ENCODE measurements at regions not wholly inside any gene's neighbourhood (a gene's known extent, or its start where the extent isn't known, plus 50 kb on each side); places are given as distances from the start of the nearest gene placed in this dataset.

DNA sequence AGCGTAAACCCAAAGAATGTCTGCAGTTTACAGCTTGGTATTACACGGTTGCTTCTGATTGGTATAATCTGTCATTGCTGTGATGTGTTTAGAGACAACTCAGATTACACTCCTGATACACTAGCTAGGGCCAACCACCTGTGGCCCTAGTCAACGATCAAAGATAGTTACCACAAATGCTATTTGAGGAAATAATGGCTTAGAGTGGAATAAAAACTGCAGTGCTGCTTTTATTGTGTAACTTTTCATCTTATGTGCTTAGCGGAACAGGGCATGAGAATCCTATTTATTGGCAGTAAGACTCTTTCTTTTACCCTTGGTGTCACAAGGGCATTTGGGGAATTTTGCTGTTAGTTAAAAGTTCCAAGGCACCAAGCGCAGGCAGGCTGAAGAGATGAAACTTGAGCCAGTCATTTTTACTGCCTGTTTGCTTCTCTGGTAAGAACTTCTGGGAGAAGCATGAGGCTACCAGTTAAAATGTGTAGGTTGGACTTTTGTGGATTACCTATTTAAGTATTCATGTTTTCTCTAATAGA, 363.3 kb downstream of the KCNRG start:
- TF ChIP-seq, protein P1, sequence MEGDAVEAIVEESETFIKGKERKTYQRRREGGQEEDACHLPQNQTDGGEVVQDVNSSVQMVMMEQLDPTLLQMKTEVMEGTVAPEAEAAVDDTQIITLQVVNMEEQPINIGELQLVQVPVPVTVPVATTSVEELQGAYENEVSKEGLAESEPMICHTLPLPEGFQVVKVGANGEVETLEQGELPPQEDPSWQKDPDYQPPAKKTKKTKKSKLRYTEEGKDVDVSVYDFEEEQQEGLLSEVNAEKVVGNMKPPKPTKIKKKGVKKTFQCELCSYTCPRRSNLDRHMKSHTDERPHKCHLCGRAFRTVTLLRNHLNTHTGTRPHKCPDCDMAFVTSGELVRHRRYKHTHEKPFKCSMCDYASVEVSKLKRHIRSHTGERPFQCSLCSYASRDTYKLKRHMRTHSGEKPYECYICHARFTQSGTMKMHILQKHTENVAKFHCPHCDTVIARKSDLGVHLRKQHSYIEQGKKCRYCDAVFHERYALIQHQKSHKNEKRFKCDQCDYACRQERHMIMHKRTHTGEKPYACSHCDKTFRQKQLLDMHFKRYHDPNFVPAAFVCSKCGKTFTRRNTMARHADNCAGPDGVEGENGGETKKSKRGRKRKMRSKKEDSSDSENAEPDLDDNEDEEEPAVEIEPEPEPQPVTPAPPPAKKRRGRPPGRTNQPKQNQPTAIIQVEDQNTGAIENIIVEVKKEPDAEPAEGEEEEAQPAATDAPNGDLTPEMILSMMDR (IDR thresholded peaks at IDR 0.05; ENCODE audit: low read depth, low read length), result no peak
- DNase-seq, result no peak

DNA sequence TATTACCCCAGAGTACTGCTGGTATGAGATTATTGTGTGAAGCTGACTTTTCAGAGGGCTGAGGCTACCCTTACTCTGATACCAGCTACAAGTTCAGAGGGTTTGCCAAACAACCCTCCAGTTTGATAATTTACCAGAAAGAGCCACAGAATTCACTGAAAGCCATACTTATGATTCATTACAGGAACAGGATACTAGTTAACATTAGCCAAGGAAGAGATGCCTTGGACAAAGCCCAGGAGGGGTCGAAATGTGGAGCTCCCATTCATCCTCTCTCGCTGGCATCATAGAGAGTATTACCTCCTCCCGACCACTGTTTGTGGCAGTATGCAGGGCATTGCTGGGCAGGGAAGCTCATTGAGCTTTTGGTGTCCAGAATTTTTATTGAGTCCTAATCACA, 364.3 kb downstream of the KCNRG start:
- Histone ChIP-seq H3K9me3 (no peaks in the 10 kb centered on the region), H3K27me3 (no peaks in the 10 kb centered on the region), H3K36me3 (no peaks in the 10 kb centered on the region), H3K4me3 (ENCODE audit: low read depth, low read length) (no peak overlapping the region), H3K4me1 (no peaks in the 10 kb centered on the region)
- TF ChIP-seq, protein P1 (IDR thresholded peaks at IDR 0.05; ENCODE audit: low read depth, low read length), result no peak
- DNase-seq, result no peak

More for the DNA sequence above, 363.3 kb downstream of the KCNRG start:
- no peaks in the 10 kb centered on the region for H3K9me3 ChIP-seq
- H3K27me3 ChIP-seq, result no peaks in the 10 kb centered on the region
- H3K4me1 ChIP-seq, result no peaks in the 10 kb centered on the region
- H3K36me3 ChIP-seq, result no peaks in the 10 kb centered on the region
- no peak overlapping the region for H3K4me3 ChIP-seq (ENCODE audit: low read depth, low read length)

DNA sequence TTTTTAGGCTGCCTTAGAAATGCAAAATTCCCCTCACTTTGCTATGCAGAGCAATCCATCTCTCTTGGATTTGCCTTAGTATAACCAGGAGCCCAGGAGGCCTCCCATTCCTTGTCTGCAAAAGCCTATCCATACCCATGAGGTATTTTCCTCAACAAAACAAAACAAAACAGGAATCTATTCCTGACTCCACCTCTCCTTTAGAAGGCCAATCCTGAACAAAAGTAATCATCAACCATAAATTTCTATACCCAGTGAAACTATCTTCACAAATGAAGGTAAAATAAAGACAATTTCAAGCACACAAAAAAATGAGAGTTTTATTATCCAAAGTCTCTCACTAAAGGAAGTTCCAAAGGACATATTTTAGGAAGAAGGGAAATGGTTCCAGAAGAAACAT, 365.7 kb downstream of the KCNRG start:
- Histone ChIP-seq H3K27me3 (no peaks in the 10 kb centered on the region), H3K9me3 (no peaks in the 10 kb centered on the region), H3K4me3 (ENCODE audit: low read depth, low read length) (no peak overlapping the region), H3K36me3 (no peaks in the 10 kb centered on the region), H3K4me1 (peaks cover 5% of the 10 kb centered on the region; the same call in 1 of the 2 replicates)
- TF ChIP-seq, protein P1 (IDR thresholded peaks at IDR 0.05; ENCODE audit: low read depth, low read length), result no peak
- DNase-seq, result no peak

DNA sequence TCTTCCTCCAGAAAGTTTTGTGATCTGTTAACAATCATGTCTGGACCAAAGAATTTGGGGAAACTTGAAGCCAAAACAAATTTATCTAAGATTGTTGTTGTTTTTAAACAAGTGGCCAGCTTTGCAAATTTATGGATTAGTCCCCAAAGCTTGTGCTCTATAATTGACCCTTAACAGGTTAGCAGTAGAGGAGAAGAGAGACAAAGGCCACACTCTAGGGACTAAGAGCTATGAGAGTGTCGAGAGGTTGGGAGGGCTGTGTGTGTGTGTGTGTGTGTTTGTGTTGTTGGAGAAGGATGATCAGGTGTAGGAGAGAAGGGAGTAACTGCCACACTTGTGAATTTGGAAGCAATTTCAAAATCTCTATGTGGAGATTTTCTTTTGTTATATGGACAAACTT, 367.3 kb downstream of the KCNRG start:
- no peaks in the 10 kb centered on the region for H3K36me3 ChIP-seq
- no peaks in the 10 kb centered on the region for H3K9me3 ChIP-seq
- TF ChIP-seq, protein P1 (IDR thresholded peaks at IDR 0.05; ENCODE audit: low read depth, low read length), result no peak
- DNase-seq, result no peak
- peaks cover 5% of the 10 kb centered on the region; the same call in 1 of the 2 replicates for H3K4me1 ChIP-seq
- H3K27me3 ChIP-seq, result no peaks in the 10 kb centered on the region
- H3K4me3 ChIP-seq (ENCODE audit: low read depth, low read length), result no peak overlapping the region

DNA sequence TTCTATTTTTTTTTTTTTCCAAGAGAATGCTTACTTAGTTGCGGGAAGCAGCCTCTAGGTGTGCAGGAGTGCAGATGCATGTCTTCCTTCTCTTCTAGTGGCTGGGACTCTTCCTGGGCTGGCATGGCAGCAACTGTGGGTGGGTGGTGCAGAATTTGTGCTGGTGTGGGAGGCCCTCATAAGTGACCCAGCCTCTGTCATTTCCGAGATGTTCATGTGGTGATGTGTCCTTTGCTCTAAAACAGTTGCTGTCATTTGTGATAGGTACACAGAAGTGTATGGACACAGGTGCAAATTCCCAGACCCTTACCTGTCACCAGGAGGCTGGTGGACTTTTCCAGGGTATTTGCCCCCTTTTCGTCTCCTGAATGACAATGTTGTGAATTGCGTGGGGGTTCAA, 367.7 kb downstream of the KCNRG start:
- DNase-seq, result no peak
- TF ChIP-seq, protein P1 (IDR thresholded peaks at IDR 0.05; ENCODE audit: low read depth, low read length), result no peak
- Histone ChIP-seq H3K4me1 (peaks cover 5% of the 10 kb centered on the region; the same call in 1 of the 2 replicates), H3K27me3 (no peaks in the 10 kb centered on the region), H3K36me3 (no peaks in the 10 kb centered on the region), H3K4me3 (ENCODE audit: low read depth, low read length) (no peak overlapping the region), H3K9me3 (no peaks in the 10 kb centered on the region)

DNA sequence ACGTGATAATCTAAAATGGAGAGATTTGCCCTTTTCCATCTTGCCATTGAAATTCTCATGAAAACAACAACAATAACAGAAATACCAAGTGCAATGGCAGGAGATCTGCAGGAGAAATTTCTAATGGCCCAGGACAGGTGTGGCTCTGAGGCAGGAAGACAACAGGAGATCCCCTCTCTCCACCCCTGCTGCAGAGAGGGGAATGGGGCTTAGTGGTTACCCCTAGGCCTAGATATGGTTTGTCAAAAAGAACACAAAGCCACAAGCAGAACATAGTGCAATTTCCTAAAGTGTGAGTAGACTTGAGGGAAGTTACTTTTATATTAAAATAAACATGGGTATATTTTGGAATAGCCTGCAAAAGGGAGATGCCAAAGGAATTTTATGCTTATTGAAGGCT, 369.5 kb downstream of the KCNRG start:
- DNase-seq, result no peak
- Histone ChIP-seq H3K9me3 (no peaks in the 10 kb centered on the region), H3K4me3 (ENCODE audit: low read depth, low read length) (no peak overlapping the region), H3K27me3 (no peaks in the 10 kb centered on the region), H3K4me1 (peaks cover 5% of the 10 kb centered on the region; the same call in 1 of the 2 replicates), H3K36me3 (no peaks in the 10 kb centered on the region)
- TF ChIP-seq, protein P1 (IDR thresholded peaks at IDR 0.05; ENCODE audit: low read depth, low read length), result no peak
